Keratinocyte (primary cell): ENCODE measurements at regions not wholly inside any gene's neighbourhood (a gene's known extent, or its start where the extent isn't known, plus 50 kb on each side); places are given as distances from the start of the nearest gene placed in this dataset.

ENCODE experiments used
- CTCF ChIP-seq, 3 experiments: IDR thresholded peaks in 1 of 3; conservative IDR thresholded peaks in 1 of 3; optimal IDR thresholded peaks in 1 of 3; 2 replicates in 2 of 3; 3 replicates in 1 of 3; pipeline versions ENCODE3 to v1.5.1; 2011; ENCODE audit warnings: low read length in 3 of 3, mild to moderate bottlenecking in 3 of 3, moderate library complexity in 2 of 3, control low read depth in 1 of 3, inconsistent platforms in 1 of 3; ENCODE audit not compliant: insufficient read depth in 2 of 3; ENCODE audit errors: extremely low read depth in 1 of 3
- EZH2 ChIP-seq: IDR thresholded peaks from one replicate; pipeline ENCODE4 v1.6.1; 2012; ENCODE audit warnings: inconsistent platforms, mild to moderate bottlenecking, low read length, moderate library complexity

- TF ChIP-seq CTCF (optimal IDR thresholded peaks at IDR 0.05 in 1 of 3, IDR thresholded peaks at IDR 0.05 in 1 of 3, conservative IDR thresholded peaks at IDR 0.05 in 1 of 3; ENCODE audit: extremely low read depth in 1 of 3, insufficient read depth in 2 of 3, low read length in 3 of 3) = no peak
- no peak for TF ChIP-seq EZH2
These were observed 285.8 kb upstream of the TBX18 start for GRCh38 chr6:85050149-85050548.
